SK-N-MC (cell line): ENCODE measurements at regions not wholly inside any gene's neighbourhood (a gene's known extent, or its start where the extent isn't known, plus 50 kb on each side); places are given as distances from the start of the nearest gene placed in this dataset.

Experiments
- EZH2 ChIP-seq: fragments of 200-600 bp; sonication (generic); IDR thresholded peaks from one replicate; pipeline ENCODE4 v1.6.1; 2017; ENCODE audit warnings: antibody characterized with exemption
- POLR2AphosphoS5 ChIP-seq: IDR thresholded peaks from 2 replicates; pipeline ENCODE4 v1.6.1; 2012; ENCODE audit warnings: mild to moderate bottlenecking, low read depth, low read length, borderline replicate concordance

DNA sequence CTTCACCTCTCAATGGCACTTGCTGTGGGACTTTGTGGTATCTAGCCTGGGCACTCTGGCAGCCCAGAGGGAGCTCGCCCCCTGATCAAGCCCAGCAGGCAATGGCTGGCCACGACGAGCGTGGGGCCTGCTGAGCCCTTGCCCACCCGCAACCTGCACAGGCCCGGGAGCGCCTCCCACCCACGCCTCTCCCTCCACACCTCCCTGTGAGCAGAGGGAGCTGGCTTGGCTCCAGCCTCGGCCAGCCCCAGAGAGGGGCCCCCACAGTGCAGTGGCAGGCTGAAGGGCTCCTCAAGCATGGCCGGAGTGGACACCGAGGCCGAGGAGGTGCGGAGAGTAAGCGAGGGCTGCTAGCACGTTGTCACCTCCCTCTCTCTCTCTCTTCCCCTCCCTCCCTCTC, 595.8 kb downstream of the TRIML1 start:
- TF ChIP-seq EZH2 (no peak), POLR2AphosphoS5 (no peak)
